HL-60 (cell line): ENCODE measurements at regions not wholly inside any gene's neighbourhood (a gene's known extent, or its start where the extent isn't known, plus 50 kb on each side); places are given as distances from the start of the nearest gene placed in this dataset.
A peak's percentile ranks its signal among the peaks of the same experiment; 100 is the strongest.

Experiments used
- DNase-seq, 2 experiments: peaks; one replicate each; pipeline ENCODE4 v3.0.0-alpha.2; 2010 to 2020; ENCODE audit warnings: low read depth in 1 of 2, low spot score in 1 of 2
- H3K27ac ChIP-seq: fragments of 250-450 bp; sonication (Bioruptor Pico); replicated peaks from 2 replicates; pipeline ENCODE4 v1.5.1; 2020; ENCODE audit warnings: mild to moderate bottlenecking, moderate library complexity
- H3K27me3 ChIP-seq: fragments of 250-450 bp; sonication (Bioruptor Pico); 2 replicates; pipeline ENCODE4 v1.5.1; 2021; ENCODE audit warnings: mild to moderate bottlenecking, moderate library complexity; ENCODE audit not compliant: insufficient read depth, poor library complexity, severe bottlenecking
- H3K4me3 ChIP-seq: replicated peaks from 2 replicates; pipeline ENCODE4 v1.5.1; 2011; ENCODE audit warnings: mild to moderate bottlenecking, control low read depth, low read length; ENCODE audit not compliant: insufficient read depth
- GABPA ChIP-seq: IDR thresholded peaks from 2 replicates; pipeline ENCODE4 v1.6.1; 2012; ENCODE audit warnings: low read depth
- POLR2AphosphoS5 ChIP-seq: IDR thresholded peaks from 2 replicates; pipeline ENCODE4 v1.6.1; 2012; ENCODE audit warnings: low read depth
- SPI1 ChIP-seq: IDR thresholded peaks from 2 replicates; pipeline ENCODE4 v1.6.1; 2012; ENCODE audit warnings: low read depth, mild to moderate bottlenecking, borderline replicate concordance
- TF ChIP-seq, protein P1 (sequence below): IDR thresholded peaks from one replicate; pipeline ENCODE4 v1.5.1; 2011; ENCODE audit warnings: low read length, control low read depth, inconsistent platforms; ENCODE audit not compliant: insufficient read depth
- TF ChIP-seq, protein P2 (sequence below): IDR thresholded peaks from 2 replicates; pipeline ENCODE4 v1.6.1; 2012; ENCODE audit warnings: low read depth; ENCODE audit not compliant: insufficient replicate concordance

DNA sequence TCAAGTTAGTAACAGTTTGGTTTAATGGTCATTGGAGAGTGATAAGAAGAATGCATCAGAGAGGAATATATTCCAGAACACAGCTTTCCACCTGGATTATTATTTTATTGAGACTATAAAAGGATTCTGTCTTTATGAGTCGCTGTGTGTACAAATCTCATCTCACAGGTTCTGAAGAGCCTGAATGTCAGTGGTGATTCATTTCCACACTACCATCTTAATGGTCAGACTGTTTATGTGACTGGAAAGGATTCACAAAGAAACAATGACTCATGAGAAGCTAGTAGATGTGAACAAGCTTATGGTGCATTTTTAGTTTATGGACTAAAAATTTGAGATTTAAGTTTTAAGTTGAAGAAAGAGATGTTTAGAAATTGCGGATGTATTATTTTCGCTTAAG, 685.4 kb upstream of the NRXN1 start:
- no peak for DNase-seq
- no peak for TF ChIP-seq SPI1
- TF ChIP-seq, protein P1, sequence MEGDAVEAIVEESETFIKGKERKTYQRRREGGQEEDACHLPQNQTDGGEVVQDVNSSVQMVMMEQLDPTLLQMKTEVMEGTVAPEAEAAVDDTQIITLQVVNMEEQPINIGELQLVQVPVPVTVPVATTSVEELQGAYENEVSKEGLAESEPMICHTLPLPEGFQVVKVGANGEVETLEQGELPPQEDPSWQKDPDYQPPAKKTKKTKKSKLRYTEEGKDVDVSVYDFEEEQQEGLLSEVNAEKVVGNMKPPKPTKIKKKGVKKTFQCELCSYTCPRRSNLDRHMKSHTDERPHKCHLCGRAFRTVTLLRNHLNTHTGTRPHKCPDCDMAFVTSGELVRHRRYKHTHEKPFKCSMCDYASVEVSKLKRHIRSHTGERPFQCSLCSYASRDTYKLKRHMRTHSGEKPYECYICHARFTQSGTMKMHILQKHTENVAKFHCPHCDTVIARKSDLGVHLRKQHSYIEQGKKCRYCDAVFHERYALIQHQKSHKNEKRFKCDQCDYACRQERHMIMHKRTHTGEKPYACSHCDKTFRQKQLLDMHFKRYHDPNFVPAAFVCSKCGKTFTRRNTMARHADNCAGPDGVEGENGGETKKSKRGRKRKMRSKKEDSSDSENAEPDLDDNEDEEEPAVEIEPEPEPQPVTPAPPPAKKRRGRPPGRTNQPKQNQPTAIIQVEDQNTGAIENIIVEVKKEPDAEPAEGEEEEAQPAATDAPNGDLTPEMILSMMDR = no peak
- TF ChIP-seq POLR2AphosphoS5 = no peak
- TF ChIP-seq GABPA = no peak
- TF ChIP-seq, protein P2, sequence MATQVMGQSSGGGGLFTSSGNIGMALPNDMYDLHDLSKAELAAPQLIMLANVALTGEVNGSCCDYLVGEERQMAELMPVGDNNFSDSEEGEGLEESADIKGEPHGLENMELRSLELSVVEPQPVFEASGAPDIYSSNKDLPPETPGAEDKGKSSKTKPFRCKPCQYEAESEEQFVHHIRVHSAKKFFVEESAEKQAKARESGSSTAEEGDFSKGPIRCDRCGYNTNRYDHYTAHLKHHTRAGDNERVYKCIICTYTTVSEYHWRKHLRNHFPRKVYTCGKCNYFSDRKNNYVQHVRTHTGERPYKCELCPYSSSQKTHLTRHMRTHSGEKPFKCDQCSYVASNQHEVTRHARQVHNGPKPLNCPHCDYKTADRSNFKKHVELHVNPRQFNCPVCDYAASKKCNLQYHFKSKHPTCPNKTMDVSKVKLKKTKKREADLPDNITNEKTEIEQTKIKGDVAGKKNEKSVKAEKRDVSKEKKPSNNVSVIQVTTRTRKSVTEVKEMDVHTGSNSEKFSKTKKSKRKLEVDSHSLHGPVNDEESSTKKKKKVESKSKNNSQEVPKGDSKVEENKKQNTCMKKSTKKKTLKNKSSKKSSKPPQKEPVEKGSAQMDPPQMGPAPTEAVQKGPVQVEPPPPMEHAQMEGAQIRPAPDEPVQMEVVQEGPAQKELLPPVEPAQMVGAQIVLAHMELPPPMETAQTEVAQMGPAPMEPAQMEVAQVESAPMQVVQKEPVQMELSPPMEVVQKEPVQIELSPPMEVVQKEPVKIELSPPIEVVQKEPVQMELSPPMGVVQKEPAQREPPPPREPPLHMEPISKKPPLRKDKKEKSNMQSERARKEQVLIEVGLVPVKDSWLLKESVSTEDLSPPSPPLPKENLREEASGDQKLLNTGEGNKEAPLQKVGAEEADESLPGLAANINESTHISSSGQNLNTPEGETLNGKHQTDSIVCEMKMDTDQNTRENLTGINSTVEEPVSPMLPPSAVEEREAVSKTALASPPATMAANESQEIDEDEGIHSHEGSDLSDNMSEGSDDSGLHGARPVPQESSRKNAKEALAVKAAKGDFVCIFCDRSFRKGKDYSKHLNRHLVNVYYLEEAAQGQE = no peak
- Histone ChIP-seq H3K27ac (no peak overlapping the region), H3K4me3 (no peak overlapping the region), H3K27me3 (no peaks in the 10 kb centered on the region)

DNA sequence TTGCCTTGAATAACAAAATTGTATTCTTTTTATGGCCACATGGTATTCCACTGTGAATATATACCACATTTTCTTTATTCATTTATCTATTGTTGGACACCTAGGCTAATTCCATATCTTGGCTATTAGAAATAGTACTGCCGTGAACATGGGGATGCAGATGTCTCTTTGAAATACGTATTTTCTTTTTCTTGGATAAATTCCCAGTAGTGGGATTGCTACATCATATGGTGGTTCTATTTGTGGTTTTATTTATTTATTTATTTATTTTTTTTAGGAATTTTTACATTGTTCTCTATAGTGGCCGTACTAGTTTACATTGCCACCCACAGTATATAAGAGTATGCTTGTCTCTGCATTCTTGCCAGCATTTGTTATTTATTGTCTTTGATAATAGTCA, 679.8 kb upstream of the NRXN1 start:
- TF ChIP-seq SPI1 = no peak
- TF ChIP-seq, protein P2 = no peak
- TF ChIP-seq GABPA = no peak
- TF ChIP-seq, protein P1 = no peak
- no peak for TF ChIP-seq POLR2AphosphoS5
- Histone ChIP-seq H3K27me3 (no peaks in the 10 kb centered on the region), H3K27ac (no peak overlapping the region), H3K4me3 (no peak overlapping the region)
- no peak for DNase-seq

DNA sequence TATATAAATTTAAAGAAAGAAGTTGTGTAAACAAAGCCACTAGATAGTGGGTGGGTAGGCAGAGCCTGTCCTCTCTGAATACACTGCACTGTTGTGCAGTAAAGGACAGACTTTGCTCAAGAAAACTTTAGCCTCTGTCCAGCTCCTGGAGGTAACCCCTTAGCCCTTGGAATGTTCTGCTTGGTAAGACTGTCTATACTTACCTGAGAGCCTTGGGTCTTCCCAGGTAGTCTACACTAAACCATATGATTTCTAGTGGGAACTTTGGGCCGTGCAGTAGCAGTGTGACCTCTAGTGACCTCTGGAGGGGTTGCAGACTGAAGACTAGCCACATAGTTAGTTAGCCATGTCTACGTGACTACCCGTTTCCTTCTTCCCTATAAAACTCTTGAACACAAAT, 678.3 kb upstream of the NRXN1 start:
- no peak overlapping the region for H3K4me3 ChIP-seq
- DNase-seq = no peak
- no peaks in the 10 kb centered on the region for H3K27me3 ChIP-seq
- H3K27ac ChIP-seq = no peak overlapping the region
- TF ChIP-seq, protein P1 = peak; percentile 27
- TF ChIP-seq, protein P2 = no peak
